Activated CD8-positive, alpha-beta memory T cell treated with anti-CD3 and anti-CD28 coated beads, Interleukin-2, amount 50 U/mL, for 1 hour (primary cell): ENCODE measurements at regions not wholly inside any gene's neighbourhood (a gene's known extent, or its start where the extent isn't known, plus 50 kb on each side); places are given as distances from the start of the nearest gene placed in this dataset.

ENCODE experiments used
- DNase-seq: peaks from one replicate; pipeline ENCODE4 v3.0.0-alpha.2; 2020; ENCODE audit errors: extremely low read depth

DNA sequence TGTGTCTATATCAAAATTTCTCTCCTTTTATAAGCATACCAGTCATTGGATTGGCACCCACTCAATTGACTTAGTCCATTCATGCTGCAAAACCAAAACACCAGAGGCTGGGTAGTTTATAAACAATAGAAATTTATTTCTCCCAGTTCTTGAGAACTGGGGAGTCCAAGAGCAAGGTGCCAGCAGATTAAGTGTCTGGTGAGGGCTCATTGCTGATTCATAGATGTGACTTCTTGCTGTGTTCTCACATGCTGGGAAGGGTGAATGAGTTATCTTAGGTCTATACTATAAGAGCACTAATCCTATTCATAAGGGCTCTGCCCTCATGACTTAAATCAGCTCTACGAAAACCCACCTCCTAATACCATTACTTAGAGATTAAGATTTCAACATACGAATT, 501.4 kb downstream of the EPM2A start:
- DNase-seq = no peak

DNA sequence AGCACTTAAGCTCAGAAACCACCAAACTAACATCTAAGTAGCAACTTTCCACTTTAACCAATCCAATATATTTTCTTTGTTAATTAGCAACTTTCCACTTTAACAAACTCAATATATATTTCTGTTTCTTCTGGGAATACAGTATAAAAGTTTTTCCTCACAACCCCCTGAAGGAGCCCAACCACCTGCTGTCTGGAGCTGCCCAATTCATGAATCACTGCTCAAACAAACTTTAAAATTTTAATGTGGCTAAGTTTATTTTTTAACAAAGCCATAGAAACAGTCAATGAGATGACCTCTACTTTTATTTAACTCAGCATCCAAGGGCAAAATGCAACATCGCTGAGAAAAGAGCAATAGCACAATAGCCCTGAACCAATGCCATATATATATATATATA, 500.1 kb downstream of the EPM2A start:
- DNase-seq = no peak

DNA sequence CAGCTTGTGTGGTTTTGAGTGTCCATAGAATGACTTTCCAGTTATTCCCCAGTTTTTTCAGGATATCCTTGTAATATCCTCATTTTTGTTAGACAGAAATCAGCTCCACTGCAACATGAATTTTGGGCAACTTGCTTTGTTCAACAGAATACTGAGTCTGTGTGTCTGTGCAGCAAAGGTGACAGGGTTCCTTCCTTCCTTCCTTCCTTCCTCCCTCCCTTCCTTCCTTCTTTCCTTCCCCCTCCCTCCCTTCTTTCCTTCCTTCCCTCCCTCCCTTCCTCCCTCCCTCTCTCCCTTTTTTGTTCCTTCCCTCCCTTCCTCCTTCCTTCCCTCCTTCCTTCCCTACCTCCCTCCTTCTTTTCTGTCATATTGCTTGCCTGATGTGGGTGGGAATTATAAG, 496.5 kb downstream of the EPM2A start:
- DNase-seq = no peak

DNA sequence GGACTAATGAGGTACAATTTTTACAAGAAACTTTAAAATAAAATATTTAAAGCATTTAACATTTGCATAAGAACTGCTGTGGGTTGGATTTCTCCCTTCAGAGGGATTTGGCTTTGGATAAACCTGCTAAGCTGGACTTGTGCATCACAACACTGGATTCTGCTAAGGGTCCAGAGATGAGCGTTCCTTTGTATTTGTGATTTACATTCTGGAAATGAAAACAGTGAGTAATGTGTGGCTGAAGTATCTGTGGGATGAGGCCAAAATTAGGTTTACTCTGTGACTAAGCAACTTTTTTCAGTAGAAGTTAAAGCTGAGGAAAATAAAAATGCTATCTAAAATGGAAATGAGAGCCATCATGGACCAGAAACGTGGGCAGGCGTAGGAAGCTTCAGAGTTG, 494.3 kb downstream of the EPM2A start:
- DNase-seq = no peak

DNA sequence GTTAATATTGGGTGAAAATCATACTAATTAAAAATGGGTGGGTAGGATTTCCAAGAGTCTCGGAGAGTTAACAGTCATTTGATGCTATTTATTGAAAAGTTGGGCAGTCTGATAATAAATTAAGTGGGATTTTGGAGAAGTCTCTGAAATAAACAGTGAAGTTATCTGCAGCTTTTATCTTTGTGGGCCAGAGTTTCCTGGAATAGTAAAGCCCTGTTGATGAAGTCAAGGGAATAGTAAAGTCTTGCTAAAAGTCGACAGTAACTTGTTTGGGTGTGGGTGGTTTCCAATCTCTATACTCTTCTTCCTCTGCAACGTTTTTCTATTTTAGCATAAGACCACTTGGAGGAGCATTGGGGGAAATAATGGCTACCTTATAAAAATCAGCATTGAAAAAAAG, 493.6 kb downstream of the EPM2A start:
- no peak for DNase-seq

DNA sequence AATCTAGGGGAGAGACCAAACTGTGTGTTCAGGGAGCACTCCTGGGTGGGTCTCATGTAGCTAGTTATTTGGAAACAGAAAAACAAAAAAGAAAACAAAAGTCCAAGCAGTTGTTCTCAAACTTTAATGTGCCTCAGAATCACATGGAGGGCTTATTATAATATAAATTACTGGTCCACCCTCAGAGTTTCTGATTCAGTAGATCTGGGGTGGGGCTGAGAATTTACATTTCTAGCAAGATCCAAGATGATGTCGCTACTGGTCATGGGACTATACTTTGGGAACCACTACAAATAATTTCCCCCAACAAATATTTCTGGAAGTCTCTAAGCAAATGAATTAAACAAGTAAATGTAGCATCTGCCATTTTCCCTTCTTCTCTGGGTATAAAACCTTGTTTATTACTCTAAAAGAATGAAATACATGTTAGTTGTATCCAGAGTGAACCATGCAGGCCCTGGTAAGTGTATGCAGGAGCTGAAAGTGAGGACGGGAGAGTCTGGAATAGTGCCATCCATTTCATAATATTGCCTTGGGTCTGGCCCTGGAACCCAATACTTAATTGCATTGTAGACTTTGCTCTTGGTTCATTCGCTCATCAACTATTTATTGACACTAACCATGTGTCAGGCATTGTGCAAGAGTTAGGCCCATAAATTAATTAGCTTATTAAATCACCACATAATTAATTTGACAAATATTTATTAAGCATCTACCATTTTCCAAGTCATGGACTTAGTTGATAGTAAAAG, 490.8 kb downstream of the EPM2A start:
- DNase-seq = no peak

DNA sequence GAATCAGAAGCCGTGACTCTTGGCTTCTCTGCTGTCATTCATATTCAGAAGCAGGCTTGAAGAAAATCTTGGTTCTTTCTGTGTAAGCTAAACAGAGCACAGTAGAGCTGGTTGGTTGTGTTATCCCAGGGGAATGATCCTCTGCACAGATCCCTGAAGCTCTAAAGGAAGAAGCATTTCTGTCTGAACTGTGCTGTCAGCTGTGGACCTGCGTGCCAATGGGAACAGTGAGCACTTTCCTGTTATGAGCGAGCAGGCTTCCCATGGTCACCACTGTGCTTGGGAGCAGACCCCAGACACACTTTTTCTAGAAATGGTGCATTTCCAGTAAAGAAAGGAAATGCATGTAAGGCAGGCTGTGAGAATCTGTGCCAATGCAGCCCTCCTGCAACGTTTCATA, 490.2 kb downstream of the EPM2A start:
- DNase-seq = no peak

GRCh38 chr6:145247692-145248419, 487.5 kb downstream of the EPM2A start:
- no peak for DNase-seq

- DNase-seq = no peak
Observed at GRCh38 chr6:145250436-145250835, 484.9 kb downstream of the EPM2A start.

GRCh38 chr6:145252737-145253136, 482.6 kb downstream of the EPM2A start:
- no peak for DNase-seq

DNA sequence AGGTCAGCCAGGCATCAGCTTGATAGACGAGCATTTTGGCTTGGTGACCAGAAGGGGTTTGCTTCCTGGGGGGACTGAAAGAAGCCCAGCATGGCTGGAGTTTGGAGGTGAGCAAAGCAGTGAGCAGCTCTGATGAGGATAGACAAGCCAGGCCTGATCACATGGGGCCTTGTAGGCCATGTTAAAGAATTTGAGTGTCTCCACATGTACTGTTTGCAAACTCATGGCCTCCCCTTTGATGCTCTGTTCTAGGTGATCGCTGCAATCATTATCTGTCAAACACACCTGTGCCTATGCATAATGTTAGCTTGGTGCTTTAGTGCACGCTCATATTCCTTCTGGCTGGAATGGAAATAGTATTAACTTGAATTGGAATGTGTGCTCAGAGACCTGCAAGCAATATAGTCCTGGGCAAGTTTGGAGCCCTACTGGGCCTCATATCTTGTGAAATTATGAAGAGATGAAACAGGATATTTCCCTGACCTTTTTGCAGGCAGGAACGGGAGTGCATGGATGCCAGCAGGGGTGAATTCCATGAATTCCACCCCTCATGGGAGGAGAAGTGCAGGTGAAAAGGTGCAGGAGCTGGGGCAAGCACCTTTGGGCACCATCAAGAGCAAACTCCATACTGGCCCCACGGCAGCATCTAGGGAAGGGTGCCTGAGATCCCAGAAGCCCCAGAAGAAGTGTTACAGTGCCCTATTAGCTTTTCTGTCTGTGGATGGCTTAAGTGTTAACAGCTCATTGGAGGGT, 480.5 kb downstream of the EPM2A start:
- DNase-seq = no peak

DNA sequence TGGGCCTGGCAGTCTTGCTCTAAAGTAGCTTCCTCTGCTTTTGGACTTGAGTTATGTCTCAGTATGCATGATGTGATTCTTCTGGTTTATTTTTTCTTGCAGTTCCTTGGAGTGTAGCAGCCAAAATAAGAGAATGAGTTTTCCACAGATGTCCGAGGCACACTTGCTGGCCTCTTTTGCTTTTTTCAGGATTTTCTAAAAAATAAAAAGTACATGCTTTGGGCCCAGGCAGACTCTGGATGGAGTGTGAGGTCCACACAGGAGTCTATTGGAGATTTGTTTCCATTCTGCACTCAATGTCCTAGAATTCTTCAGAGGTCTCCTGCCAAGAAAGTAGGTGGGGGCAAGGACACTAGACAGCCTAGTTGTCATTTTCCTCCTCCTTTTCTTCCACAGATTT, 477.6 kb downstream of the EPM2A start:
- no peak for DNase-seq

- no peak for DNase-seq
Observed at GRCh38 chr6:145258122-145258521, 477.2 kb downstream of the EPM2A start.

- no peak for DNase-seq
Observed at GRCh38 chr6:145260484-145261175, 474.7 kb downstream of the EPM2A start.

DNA sequence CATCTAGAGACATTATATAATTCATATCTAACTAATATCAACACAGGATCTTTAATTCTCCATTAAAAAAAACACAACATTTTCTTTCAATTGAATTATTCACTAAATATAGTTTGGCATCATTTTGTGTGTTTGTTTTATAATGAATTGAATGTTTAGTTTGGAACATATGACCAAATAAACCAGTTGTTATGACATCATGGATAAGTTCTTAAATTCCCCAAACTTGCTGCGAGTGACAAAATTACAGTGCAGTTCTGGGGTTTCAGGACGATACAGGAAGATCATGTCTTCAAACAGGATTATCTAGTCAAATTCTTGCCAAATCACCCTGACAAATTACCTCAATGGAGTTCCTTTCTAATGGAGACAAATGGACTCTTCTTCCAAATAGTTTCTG, 473.6 kb downstream of the EPM2A start:
- DNase-seq = no peak

DNA sequence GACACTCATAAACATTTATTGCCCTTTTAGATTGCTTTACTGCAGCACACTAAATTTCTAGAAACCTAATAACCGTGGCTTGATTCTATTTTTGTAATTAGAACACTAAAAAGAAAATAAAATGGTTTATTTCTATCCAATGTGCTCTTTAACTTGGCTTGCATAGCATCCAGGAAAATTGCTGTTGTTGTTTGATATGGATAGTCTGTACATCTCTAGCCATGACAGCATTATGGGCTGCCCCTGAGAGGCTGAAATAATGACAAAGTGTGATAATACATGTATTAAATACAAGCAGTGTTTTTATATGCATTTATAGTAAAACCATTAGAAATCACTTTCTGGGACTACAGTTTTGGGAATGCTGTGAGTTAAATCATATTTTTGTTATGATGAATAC, 472.5 kb downstream of the EPM2A start:
- DNase-seq = no peak

GRCh38 chr6:145263778-145264211, 471.5 kb downstream of the EPM2A start:
- DNase-seq = no peak

- no peak for DNase-seq
Observed at GRCh38 chr6:145266432-145267075, 468.8 kb downstream of the EPM2A start.

DNA sequence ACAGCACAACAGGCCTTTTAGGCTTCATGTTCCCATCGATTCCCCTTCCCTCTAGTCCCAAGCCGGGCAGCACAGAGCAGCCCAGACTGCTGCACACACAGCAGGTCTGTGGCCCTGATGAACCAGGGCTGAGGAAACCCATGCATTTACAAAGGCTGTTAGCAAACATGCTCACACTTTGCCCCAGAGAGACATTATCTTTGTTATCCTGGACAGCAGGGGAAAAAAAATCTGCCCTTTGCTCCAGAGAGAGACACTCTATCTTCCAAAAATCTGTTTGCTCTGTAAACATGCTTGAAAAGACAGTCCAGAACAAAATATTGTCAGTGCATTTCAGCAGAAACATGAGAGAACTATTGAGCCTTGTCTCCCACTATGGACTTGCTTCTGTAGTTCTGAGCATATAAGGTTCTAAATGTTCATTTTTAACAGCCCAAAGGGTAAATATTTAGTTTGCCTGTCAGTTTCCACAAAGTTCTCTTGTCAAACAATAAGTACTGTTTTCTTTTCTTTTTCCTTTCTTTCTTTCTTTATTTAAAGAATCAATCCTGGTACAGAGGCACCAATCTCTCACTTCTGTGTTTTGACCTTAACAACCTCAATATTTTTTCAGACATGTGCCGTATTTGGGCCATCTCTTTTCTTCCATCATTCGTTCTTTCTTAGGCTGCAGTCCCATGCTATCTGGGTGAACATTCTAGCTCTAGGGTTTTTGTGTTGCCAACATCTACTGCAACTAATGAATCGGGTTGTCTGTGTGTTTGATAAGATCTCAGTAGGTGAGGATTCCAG, 468.0 kb downstream of the EPM2A start:
- no peak for DNase-seq

DNA sequence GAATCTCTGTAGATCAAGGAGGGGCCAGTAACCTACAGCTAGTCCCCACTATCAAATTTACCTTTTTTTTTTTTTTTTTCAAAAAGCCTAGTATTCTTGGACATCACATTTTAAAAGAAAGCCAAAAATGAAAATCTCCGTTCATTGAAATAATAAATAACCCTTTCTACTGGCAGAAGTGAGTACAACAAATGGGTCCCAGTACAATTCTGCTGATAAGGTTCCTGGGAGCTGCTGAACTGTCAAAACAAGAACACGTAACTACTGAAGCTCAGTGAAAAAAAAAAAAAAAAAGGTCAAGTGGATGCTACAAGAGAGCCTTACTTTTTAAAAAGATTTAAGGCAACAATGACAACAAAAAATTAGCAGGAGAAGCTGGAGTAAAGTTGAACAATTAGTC, 464.9 kb downstream of the EPM2A start:
- no peak for DNase-seq

DNA sequence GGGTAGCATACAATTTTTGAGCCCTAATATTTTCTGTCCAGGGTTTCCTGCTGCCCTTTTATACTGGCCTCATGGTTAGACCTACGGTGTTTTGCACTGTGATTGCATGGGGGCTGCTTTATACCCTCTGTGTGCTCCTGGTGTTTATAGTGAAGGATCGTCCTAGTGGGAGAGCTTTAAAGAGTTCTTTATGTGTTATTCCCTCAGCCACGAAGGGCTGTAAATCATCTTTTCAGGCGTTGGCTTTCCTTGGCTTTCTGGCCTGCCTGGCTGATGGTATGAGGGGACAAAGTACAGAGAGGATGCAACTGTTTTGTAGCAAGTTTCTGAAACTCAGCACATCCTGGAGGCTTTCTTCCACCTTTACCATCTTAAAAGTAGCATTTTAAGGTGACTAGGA, 464.3 kb downstream of the EPM2A start:
- DNase-seq = no peak
